AG08396 (cell line): ENCODE measurements at regions not wholly inside any gene's neighbourhood (a gene's known extent, or its start where the extent isn't known, plus 50 kb on each side); places are given as distances from the start of the nearest gene placed in this dataset.
A peak's percentile ranks its signal among the peaks of the same experiment; 100 is the strongest.

Source experiments
- DNase-seq: peaks from one replicate; pipeline ENCODE4 v3.0.0; 2012; ENCODE audit warnings: low spot score, mixed read lengths

GRCh38 chr7:41000042-41000441, 702.8 kb downstream of the INHBA start:
- no peak for DNase-seq

GRCh38 chr7:40996233-40996677, 706.6 kb downstream of the INHBA start:
- DNase-seq, result no peak

DNA sequence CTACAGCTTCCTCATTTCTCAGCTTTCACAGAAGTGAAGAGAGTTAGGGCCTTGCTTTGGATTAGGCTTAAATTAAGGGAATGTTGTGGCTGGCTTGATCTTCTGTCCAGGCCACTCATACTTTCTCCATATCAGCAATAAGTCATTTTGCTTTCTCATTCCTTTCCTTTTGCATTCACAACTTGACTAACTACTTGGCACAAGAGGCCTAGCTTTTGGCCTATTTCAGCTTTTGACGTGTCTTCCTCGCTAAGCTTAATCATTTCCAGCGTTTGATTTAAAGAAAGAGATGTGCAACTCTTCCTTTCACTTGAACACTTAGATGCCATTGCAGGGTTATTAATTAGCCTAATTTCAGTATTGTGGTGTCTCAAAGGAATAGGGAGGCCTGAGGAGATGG, 712.0 kb downstream of the INHBA start:
- DNase-seq, result no peak

DNA sequence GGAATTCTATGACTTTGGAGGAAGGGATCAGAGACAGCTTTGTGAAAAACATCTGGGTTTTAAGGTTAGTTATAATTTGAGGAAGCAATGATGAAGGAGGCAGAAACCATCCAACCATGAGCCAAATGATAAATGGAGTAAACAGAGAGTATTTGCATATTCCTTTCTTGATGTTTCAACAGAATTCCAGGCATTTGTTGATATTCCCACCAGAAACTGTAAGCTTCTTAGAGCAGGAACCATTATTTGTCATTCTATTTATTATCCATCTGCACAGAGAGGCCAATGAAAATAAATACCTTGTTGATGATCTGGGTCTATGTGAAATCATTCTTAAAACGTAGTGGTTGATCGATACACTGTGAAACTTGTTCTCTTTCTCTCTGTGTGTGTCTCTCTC, 715.3 kb downstream of the INHBA start:
- no peak for DNase-seq

DNA sequence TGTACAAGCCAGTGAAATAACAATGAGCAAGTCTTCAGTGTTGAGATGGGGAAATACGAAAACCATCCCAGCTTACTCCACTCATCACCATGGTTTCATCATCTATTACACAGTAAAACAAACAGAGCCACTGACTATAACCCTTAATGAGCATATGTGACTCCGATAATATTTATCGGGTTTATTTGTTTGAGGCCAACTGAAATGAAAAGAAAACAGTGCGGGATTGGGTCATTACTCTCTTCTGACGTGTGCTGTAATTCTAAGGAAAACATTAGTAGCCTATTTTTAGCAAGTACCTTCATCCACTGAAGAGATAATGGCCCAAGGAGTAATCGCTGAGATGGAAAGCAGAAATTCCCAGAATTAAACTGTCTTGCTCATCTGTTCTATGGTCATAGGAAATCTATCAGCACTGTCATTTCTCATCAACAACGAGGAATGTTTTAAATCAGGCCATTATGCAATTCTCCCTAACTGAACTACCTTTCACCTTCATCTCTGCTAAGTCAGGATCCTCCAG, 716.5 kb downstream of the INHBA start:
- DNase-seq, result peak; percentile 73

GRCh38 chr7:40983111-40983510, 719.8 kb downstream of the INHBA start:
- no peak for DNase-seq

GRCh38 chr7:40979296-40979695, 723.6 kb downstream of the INHBA start:
- no peak for DNase-seq

- no peak for DNase-seq
Measured at GRCh38 chr7:40978047-40978446, 724.8 kb downstream of the INHBA start.

GRCh38 chr7:40977533-40977932, 725.4 kb downstream of the INHBA start:
- no peak for DNase-seq

GRCh38 chr7:40972426-40972825, 730.5 kb downstream of the INHBA start:
- DNase-seq, result no peak

- DNase-seq, result no peak
Measured at GRCh38 chr7:40969641-40970040, 733.2 kb downstream of the INHBA start.

- no peak for DNase-seq
Measured at GRCh38 chr7:40966693-40967092, 736.2 kb downstream of the INHBA start.

- DNase-seq, result no peak
Measured at GRCh38 chr7:40965774-40966173, 737.1 kb downstream of the INHBA start.

- DNase-seq, result no peak
Measured at GRCh38 chr7:40965016-40965415, 737.9 kb downstream of the INHBA start.

- no peak for DNase-seq
Measured at GRCh38 chr7:40964610-40965009, 738.3 kb downstream of the INHBA start.

- no peak for DNase-seq
Measured at GRCh38 chr7:40959955-40960354, 742.9 kb downstream of the INHBA start.

- DNase-seq, result no peak
Measured at GRCh38 chr7:40948239-40948638, 754.7 kb downstream of the INHBA start.

- no peak for DNase-seq
Measured at GRCh38 chr7:40947566-40947965, 755.3 kb downstream of the INHBA start.

GRCh38 chr7:40946549-40946948, 756.3 kb downstream of the INHBA start:
- DNase-seq, result no peak

DNA sequence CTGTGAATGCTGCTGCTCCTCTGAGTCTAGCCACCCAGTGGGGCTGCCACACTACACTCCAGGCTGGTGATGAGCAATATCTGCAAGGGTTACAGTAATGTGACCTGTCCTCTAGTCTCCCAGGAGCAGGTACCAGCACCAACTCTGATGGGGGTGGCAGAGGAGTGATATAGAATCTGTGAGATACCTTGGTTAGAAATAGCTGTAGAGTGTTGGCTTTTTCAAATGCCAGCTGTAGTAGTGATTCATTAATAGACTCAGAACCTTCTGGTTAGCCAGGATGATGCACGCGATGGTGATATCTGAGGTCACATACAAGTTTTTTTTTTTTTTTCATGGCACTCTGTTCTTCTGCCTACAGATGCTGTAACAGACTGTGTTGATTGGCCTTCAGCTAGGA, 757.1 kb downstream of the INHBA start:
- DNase-seq, result no peak

- DNase-seq, result no peak
Measured at GRCh38 chr7:40944981-40945585, 757.8 kb downstream of the INHBA start.

- no peak for DNase-seq
Measured at GRCh38 chr7:40937879-40938278, 765.0 kb downstream of the INHBA start.

DNA sequence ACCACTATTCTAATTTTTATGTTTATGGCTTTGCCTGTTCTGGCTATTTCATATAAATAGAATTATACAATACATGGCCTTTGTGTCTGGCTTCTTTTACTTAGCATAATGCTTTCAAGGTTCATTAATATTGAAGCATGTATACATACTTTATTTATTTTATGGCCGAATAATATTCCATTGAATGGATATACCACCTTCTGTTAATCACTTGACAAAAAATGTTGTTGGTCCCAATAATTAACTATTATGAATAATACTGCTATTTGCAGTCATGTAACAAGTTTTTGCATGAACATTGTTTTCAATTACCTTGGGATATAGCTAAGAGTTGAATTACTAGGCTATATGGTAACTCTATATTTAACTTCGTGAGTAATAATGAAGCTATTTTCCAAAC, 767.5 kb downstream of the INHBA start:
- DNase-seq, result no peak

DNA sequence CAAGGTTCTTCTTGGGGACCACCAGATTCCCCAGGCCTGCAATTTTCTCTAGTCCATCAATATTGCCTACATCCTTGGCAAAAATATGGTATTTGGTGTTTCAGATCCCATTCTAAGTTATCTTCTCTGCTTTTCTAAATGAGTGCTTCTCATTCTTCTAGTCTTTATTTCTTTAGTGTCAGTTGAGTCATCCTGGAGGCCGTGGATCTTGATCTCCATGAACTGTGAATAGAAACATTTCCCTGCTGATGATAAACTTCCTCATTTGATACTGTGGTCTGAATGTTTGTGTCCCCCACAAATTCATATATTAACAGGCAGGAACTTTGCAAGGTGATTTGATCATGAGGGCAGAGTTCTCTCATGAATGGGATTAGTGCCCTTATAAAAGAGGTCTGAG, 779.3 kb downstream of the INHBA start:
- no peak for DNase-seq

DNA sequence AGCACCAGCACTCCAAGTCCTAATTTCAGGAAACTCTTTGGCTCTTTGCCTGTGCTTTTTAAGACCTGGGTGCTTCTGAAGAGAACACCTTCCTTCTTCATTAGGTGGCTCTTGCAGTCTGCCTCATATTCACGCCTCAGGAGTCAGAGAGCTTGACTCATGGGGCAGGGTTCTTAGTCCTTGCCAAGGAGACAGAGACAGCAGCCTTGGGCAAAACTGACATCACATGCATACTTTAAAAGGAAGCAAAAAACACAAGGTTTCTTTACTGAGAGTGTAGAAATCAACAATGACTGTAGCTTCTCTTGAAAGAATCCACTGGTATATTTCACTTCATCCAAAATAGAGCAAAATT, 780.6 kb downstream of the INHBA start:
- peak; percentile 47 for DNase-seq
